NT2/D1 (cell line): ENCODE measurements at regions not wholly inside any gene's neighbourhood (a gene's known extent, or its start where the extent isn't known, plus 50 kb on each side); places are given as distances from the start of the nearest gene placed in this dataset.
"Not testable (repeated sequence)": the region's sequence is repeated elsewhere in the genome, so short reads cannot be mapped to it uniquely, and the experiment has no call there.

ENCODE experiments used
- DNase-seq: peaks from one replicate; pipeline ENCODE4 v3.0.0-alpha.2; 2011; ENCODE audit warnings: low read depth, low spot score
- H3K27me3 ChIP-seq: 2 replicates; pipeline ENCODE4 v1.6.0; 2011; ENCODE audit warnings: mild to moderate bottlenecking; ENCODE audit not compliant: insufficient read length, insufficient read depth
- H3K36me3 ChIP-seq: 2 replicates; pipeline ENCODE4 v1.6.1; 2011; ENCODE audit warnings: mild to moderate bottlenecking, low read length, mixed read lengths; ENCODE audit not compliant: insufficient read depth, insufficient read length
- H3K4me1 ChIP-seq: 2 replicates; pipeline ENCODE4 v1.5.1; 2011; ENCODE audit not compliant: insufficient read depth, insufficient read length
- H3K4me3 ChIP-seq: 2 replicates; pipeline ENCODE4 v1.5.1; 2011; ENCODE audit warnings: low read depth; ENCODE audit not compliant: insufficient read length
- H3K9ac ChIP-seq: 2 replicates; pipeline ENCODE4 v1.6.0; 2011; ENCODE audit warnings: low read depth; ENCODE audit not compliant: insufficient read length
- H3K9me3 ChIP-seq: 2 replicates; pipeline ENCODE4 v1.5.1; 2011; ENCODE audit warnings: mild to moderate bottlenecking, low read length; ENCODE audit not compliant: insufficient read depth
- SUZ12 ChIP-seq: IDR thresholded peaks from 2 replicates; pipeline ENCODE4 v1.6.1; 2011; ENCODE audit not compliant: insufficient read length, insufficient read depth; ENCODE audit errors: extremely low read depth
- YY1 ChIP-seq: IDR thresholded peaks from 2 replicates; pipeline ENCODE4 v1.6.1; 2011; ENCODE audit not compliant: insufficient read length, insufficient read depth
- ZNF274 ChIP-seq: IDR thresholded peaks from 2 replicates; pipeline ENCODE4 v1.6.1; 2011; ENCODE audit warnings: mild to moderate bottlenecking, low read depth, low read length

DNA sequence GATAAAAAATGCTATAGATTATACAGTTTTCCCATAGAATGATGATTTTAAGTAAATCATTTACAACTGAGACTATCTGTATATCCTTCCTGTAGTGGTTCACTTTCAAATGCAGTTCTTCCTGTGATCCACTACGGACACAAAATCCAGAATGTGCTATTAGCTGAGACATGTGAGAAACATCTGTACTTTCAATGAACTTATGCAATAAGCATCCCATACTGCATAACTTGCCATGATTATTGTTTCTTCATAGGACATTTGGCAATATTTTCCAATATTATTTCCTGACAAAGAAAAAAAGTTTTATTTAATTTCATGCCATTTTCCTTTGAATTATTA, 83.5 kb upstream of the PRDX6 start:
- Histone ChIP-seq H3K4me1 (no peaks in the 10 kb centered on the region), H3K9ac (no peak overlapping the region), H3K27me3 (no peaks in the 10 kb centered on the region), H3K36me3 (no peaks in the 10 kb centered on the region), H3K9me3 (peaks cover 5% of the 10 kb centered on the region; the same call in 1 of the 2 replicates), H3K4me3 (no peak overlapping the region)
- TF ChIP-seq YY1 (no peak), SUZ12 (no peak), ZNF274 (no peak)
- no peak for DNase-seq

- not testable (repeated sequence) for H3K36me3 ChIP-seq, DNase-seq, H3K9ac ChIP-seq, H3K27me3 ChIP-seq, H3K4me1 ChIP-seq, H3K9me3 ChIP-seq, H3K4me3 ChIP-seq
These were observed 82.3 kb upstream of the PRDX6 start for GRCh38 chr1:173394813-173395212.

GRCh38 chr1:173395762-173396161, 81.4 kb upstream of the PRDX6 start:
- DNase-seq = no peak
- H3K36me3 ChIP-seq = no peaks in the 10 kb centered on the region
- no peaks in the 10 kb centered on the region for H3K4me1 ChIP-seq
- H3K4me3 ChIP-seq = no peak overlapping the region
- H3K27me3 ChIP-seq = no peaks in the 10 kb centered on the region
- H3K9me3 ChIP-seq = peaks cover 5% of the 10 kb centered on the region; the same call in 1 of the 2 replicates
- H3K9ac ChIP-seq = no peak overlapping the region
- no peak for TF ChIP-seq ZNF274
- no peak for TF ChIP-seq SUZ12
- no peak for TF ChIP-seq YY1

- Histone ChIP-seq H3K4me3 (no peak overlapping the region), H3K9me3 (peaks cover 5% of the 10 kb centered on the region; the same call in 1 of the 2 replicates), H3K36me3 (no peaks in the 10 kb centered on the region), H3K9ac (no peak overlapping the region), H3K4me1 (no peaks in the 10 kb centered on the region), H3K27me3 (no peaks in the 10 kb centered on the region)
- TF ChIP-seq YY1 = no peak
- TF ChIP-seq SUZ12 = no peak
- no peak for TF ChIP-seq ZNF274
- DNase-seq = peak; percentile 40
These were observed 76.6 kb upstream of the PRDX6 start for GRCh38 chr1:173400387-173400995.

- TF ChIP-seq SUZ12 (no peak), YY1 (no peak), ZNF274 (no peak)
- DNase-seq = no peak
- Histone ChIP-seq H3K4me1 (no peaks in the 10 kb centered on the region), H3K9me3 (no peaks in the 10 kb centered on the region), H3K4me3 (no peak overlapping the region), H3K9ac (no peak overlapping the region), H3K36me3 (no peaks in the 10 kb centered on the region), H3K27me3 (no peaks in the 10 kb centered on the region)
These were observed 73.1 kb upstream of the PRDX6 start for GRCh38 chr1:173403996-173404395.

DNA sequence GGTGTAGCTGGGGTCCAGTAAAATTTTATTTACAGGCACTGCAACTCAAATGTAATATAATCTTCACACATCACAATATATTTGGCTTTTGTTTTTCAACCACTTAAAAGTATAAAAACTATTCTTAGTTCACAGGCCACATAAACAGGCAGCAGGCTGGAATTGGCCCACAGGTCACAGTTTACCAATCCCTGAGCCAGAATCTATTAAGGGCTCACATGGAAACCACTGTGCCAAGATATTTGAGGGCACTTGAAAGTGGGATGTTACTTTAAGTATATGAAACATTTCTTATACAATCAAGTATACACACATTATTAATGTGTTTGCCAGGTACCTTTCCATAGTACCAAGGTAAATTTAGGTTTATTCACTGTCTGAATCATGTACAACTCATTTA, 71.9 kb upstream of the PRDX6 start:
- Histone ChIP-seq H3K9ac (no peak overlapping the region), H3K4me1 (no peaks in the 10 kb centered on the region), H3K9me3 (no peaks in the 10 kb centered on the region), H3K27me3 (no peaks in the 10 kb centered on the region), H3K36me3 (no peaks in the 10 kb centered on the region), H3K4me3 (no peak overlapping the region)
- DNase-seq = no peak
- no peak for TF ChIP-seq YY1

DNA sequence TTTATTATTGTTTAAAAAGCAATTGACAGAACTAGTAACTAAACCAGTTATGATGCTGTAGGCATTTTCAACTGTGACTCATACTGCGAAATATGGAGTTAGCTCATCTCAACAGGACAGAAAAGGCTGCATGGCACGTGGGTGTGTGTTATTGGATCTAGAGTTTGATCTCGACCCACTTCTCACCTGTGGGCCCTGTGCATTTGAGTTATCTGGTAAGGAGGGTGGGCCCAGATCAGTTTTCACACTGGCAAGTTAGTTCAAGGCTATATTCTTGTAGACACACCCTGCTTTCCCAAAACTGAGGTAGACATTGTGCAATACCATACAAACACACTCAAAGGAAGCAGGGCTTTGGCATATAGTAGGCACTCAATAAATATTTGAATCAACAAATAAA, 71.3 kb upstream of the PRDX6 start:
- H3K9ac ChIP-seq = no peak overlapping the region
- H3K4me1 ChIP-seq = no peaks in the 10 kb centered on the region
- H3K36me3 ChIP-seq = peaks cover 4% of the 10 kb centered on the region
- H3K4me3 ChIP-seq = no peak overlapping the region
- no peaks in the 10 kb centered on the region for H3K9me3 ChIP-seq
- TF ChIP-seq YY1 = no peak
- no peak for TF ChIP-seq ZNF274
- TF ChIP-seq SUZ12 = no peak
- no peaks in the 10 kb centered on the region for H3K27me3 ChIP-seq
- DNase-seq = no peak

GRCh38 chr1:173406783-173407230, 70.3 kb upstream of the PRDX6 start:
- Histone ChIP-seq H3K4me1 (no peaks in the 10 kb centered on the region), H3K9me3 (no peaks in the 10 kb centered on the region), H3K27me3 (no peaks in the 10 kb centered on the region), H3K9ac (no peak overlapping the region), H3K4me3 (no peak overlapping the region), H3K36me3 (peaks cover 7% of the 10 kb centered on the region)
- no peak for DNase-seq
- TF ChIP-seq SUZ12 (no peak), YY1 (no peak), ZNF274 (no peak)
